HEK293 (cell line): ENCODE measurements at regions not wholly inside any gene's neighbourhood (a gene's known extent, or its start where the extent isn't known, plus 50 kb on each side); places are given as distances from the start of the nearest gene placed in this dataset.

ENCODE experiments used
- CTCF ChIA-PET: fragments of 350-600 bp; formaldehyde crosslinking; extraction: SDS; loops from one replicate; lab custom pipeline; 2021; ENCODE audit warnings: antibody characterized with exemption; lab: Yijun Ruan, JAX
- POLR2A ChIA-PET: fragments of 300-600 bp; formaldehyde crosslinking; extraction: SDS; loops from one replicate; lab custom pipeline; 2020; ENCODE audit warnings: antibody characterized with exemption, inconsistent platforms; lab: Yijun Ruan, JAX
- H3K27ac ChIP-seq: fragments of 200-500 bp; sonication (Bioruptor generic); 2 replicates; pipeline ENCODE4 v1.5.1; 2014; ENCODE audit warnings: low read depth, low read length, control low read depth, inconsistent platforms; ENCODE audit errors: extremely low read depth
- H3K36me3 ChIP-seq, 2 experiments: fragments of 200-500 bp in 1 of 2; sonication (Bioruptor generic) in 1 of 2; 1 replicate in 1 of 2; 2 replicates in 1 of 2; pipeline ENCODE4 v1.5.1; 2014 to 2017; ENCODE audit warnings: inconsistent platforms in 2 of 2, low read length in 2 of 2; ENCODE audit not compliant: control insufficient read depth in 2 of 2, insufficient read depth in 1 of 2
- H3K4me1 ChIP-seq: fragments of 200-500 bp; sonication (Bioruptor generic); 2 replicates; pipeline ENCODE4 v1.5.1; 2014; ENCODE audit warnings: mild to moderate bottlenecking, low read length, inconsistent platforms; ENCODE audit not compliant: control insufficient read depth, insufficient read depth
- H3K4me3 ChIP-seq: 2 replicates; pipeline ENCODE4 v1.5.1; 2011; ENCODE audit warnings: low read depth, mild to moderate bottlenecking, control low read depth, low read length, moderate library complexity
- H3K9me3 ChIP-seq: fragments of 200-500 bp; sonication (Bioruptor generic); 2 replicates; pipeline ENCODE4 v1.5.1; 2014; ENCODE audit warnings: low read depth, low read length, inconsistent platforms; ENCODE audit not compliant: control insufficient read depth, insufficient read depth
- FEZF1 ChIP-seq: fragments of 450-650 bp; formaldehyde crosslinking; IDR thresholded peaks from 2 replicates; pipeline ENCODE4 v1.5.1; 2016; ENCODE audit warnings: missing biosample characterization, missing genetic modification characterization
- GFI1B ChIP-seq: fragments of 450-650 bp; formaldehyde crosslinking; IDR thresholded peaks from 2 replicates; pipeline ENCODE4 v1.5.1; 2016; ENCODE audit warnings: missing biosample characterization, missing genetic modification characterization
- GLIS1 ChIP-seq: fragments of 450-650 bp; formaldehyde crosslinking; IDR thresholded peaks from 2 replicates; pipeline ENCODE4 v1.5.1; 2016; ENCODE audit warnings: missing biosample characterization, missing genetic modification characterization
- HIC1 ChIP-seq: fragments of 450-650 bp; formaldehyde crosslinking; IDR thresholded peaks from 2 replicates; pipeline ENCODE4 v1.5.1; 2016; ENCODE audit warnings: missing biosample characterization, missing genetic modification characterization
- HOXA7 ChIP-seq: sonication (generic); formaldehyde crosslinking; IDR thresholded peaks from 2 replicates; pipeline ENCODE4 v1.8.1; 2022; ENCODE audit warnings: missing genetic modification reagents, borderline replicate concordance
- KLF1 ChIP-seq: fragments of 450-650 bp; formaldehyde crosslinking; IDR thresholded peaks from 2 replicates; pipeline ENCODE4 v1.5.1; 2016; ENCODE audit warnings: missing biosample characterization, missing genetic modification characterization
- PATZ1 ChIP-seq: fragments of 450-650 bp; formaldehyde crosslinking; IDR thresholded peaks from 2 replicates; pipeline ENCODE4 v1.5.1; 2016; ENCODE audit warnings: missing biosample characterization, missing genetic modification characterization
- PRDM6 ChIP-seq: fragments of 450-650 bp; formaldehyde crosslinking; IDR thresholded peaks from 2 replicates; pipeline ENCODE4 v1.5.1; 2017; ENCODE audit warnings: missing biosample characterization, missing genetic modification characterization
- SALL2 ChIP-seq: fragments of 450-650 bp; formaldehyde crosslinking; IDR thresholded peaks from 2 replicates; pipeline ENCODE4 v1.5.0; 2017; ENCODE audit warnings: missing biosample characterization, mild to moderate bottlenecking, missing genetic modification characterization, borderline replicate concordance
- WT1 ChIP-seq: fragments of 450-650 bp; formaldehyde crosslinking; IDR thresholded peaks from 2 replicates; pipeline ENCODE4 v1.5.1; 2016; ENCODE audit warnings: missing biosample characterization, missing genetic modification characterization
- YY1 ChIP-seq: fragments of 450-650 bp; formaldehyde crosslinking; IDR thresholded peaks from 2 replicates; pipeline ENCODE4 v1.5.1; 2018; ENCODE audit warnings: missing biosample characterization, missing genetic modification characterization
- ZBTB48 ChIP-seq: fragments of 450-650 bp; formaldehyde crosslinking; IDR thresholded peaks from 2 replicates; pipeline ENCODE4 v1.5.1; 2016; ENCODE audit warnings: missing biosample characterization, missing genetic modification characterization
- ZFHX2 ChIP-seq: fragments of 450-650 bp; formaldehyde crosslinking; conservative IDR thresholded peaks from 2 replicates; pipeline ENCODE4 v1.5.1; 2016; ENCODE audit warnings: missing biosample characterization, missing genetic modification characterization
- ZFP3 ChIP-seq: fragments of 450-650 bp; formaldehyde crosslinking; IDR thresholded peaks from 2 replicates; pipeline ENCODE4 v1.5.1; 2016; ENCODE audit warnings: low read depth, missing biosample characterization, missing genetic modification characterization
- ZFP37 ChIP-seq: fragments of 450-650 bp; formaldehyde crosslinking; IDR thresholded peaks from 2 replicates; pipeline ENCODE4 v1.5.1; 2016; ENCODE audit warnings: missing biosample characterization, missing genetic modification characterization
- ZNF24 ChIP-seq: fragments of 450-650 bp; formaldehyde crosslinking; IDR thresholded peaks from 2 replicates; pipeline ENCODE4 v1.5.1; 2016; ENCODE audit warnings: missing biosample characterization, missing genetic modification characterization
- ZNF324 ChIP-seq: fragments of 450-650 bp; formaldehyde crosslinking; IDR thresholded peaks from 2 replicates; pipeline ENCODE4 v1.5.1; 2016; ENCODE audit warnings: missing biosample characterization, missing genetic modification characterization
- ZNF335 ChIP-seq: fragments of 450-650 bp; formaldehyde crosslinking; conservative IDR thresholded peaks from 2 replicates; pipeline ENCODE4 v1.5.1; 2016; ENCODE audit warnings: missing biosample characterization, missing genetic modification characterization
- ZNF449 ChIP-seq: fragments of 450-650 bp; formaldehyde crosslinking; IDR thresholded peaks from 2 replicates; pipeline ENCODE4 v1.5.1; 2017; ENCODE audit warnings: missing biosample characterization, mild to moderate bottlenecking, missing genetic modification characterization, moderate library complexity
- ZNF629 ChIP-seq: fragments of 450-650 bp; formaldehyde crosslinking; IDR thresholded peaks from 2 replicates; pipeline ENCODE4 v1.5.1; 2017; ENCODE audit warnings: missing biosample characterization, missing genetic modification characterization
- ZNF645 ChIP-seq: fragments of 450-650 bp; formaldehyde crosslinking; IDR thresholded peaks from 2 replicates; pipeline ENCODE4; 2016; ENCODE audit warnings: missing biosample characterization, missing genetic modification characterization
- ZNF692 ChIP-seq: fragments of 450-650 bp; formaldehyde crosslinking; IDR thresholded peaks from 2 replicates; pipeline ENCODE4 v1.5.1; 2016; ENCODE audit warnings: missing biosample characterization, missing genetic modification characterization

- peaks cover 11% of the 10 kb centered on the region for H3K4me1 ChIP-seq
- H3K9me3 ChIP-seq, result no peaks in the 10 kb centered on the region
- CTCF ChIA-PET, result interaction anchor here (0.7 kb wide), 1 partner anchor 86 kb away, joined by 3 read pairs; no protein-coding TSS in a partner anchor
- TF ChIP-seq HOXA7 (no peak), YY1 (tag by site-specific recombination) (no peak), ZNF645 (tag by site-specific recombination) (no peak), ZNF629 (tag by site-specific recombination) (no peak), ZNF324 (tag by site-specific recombination) (no peak), PRDM6 (no peak)
- no peak overlapping the region for H3K4me3 ChIP-seq
- POLR2A ChIA-PET, result no interaction called here
- H3K36me3 ChIP-seq, result no peaks in the 10 kb centered on the region
- no peak overlapping the region for H3K27ac ChIP-seq
Observed at GRCh38 chr1:157277281-157277680, 139.1 kb upstream of the ETV3 start.

GRCh38 chr1:157274698-157275534, 136.7 kb upstream of the ETV3 start:
- ChIA-PET CTCF (no interaction called here), POLR2A (interaction anchor here (0.6 kb wide), 1 partner anchor 11 kb away, joined by 5 read pairs; no protein-coding TSS in a partner anchor)
- Histone ChIP-seq H3K36me3 (no peaks in the 10 kb centered on the region), H3K9me3 (no peaks in the 10 kb centered on the region), H3K4me1 (peaks cover 11% of the 10 kb centered on the region), H3K27ac (no peak overlapping the region), H3K4me3 (no peak overlapping the region)
- TF ChIP-seq ZNF449 (tag by site-specific recombination) (no peak), WT1 (peak; percentile 64), GFI1B (tag by site-specific recombination) (no peak), ZFHX2 (tag by site-specific recombination) (peak; percentile 49), PATZ1 (tag by site-specific recombination) (no peak), GLIS1 (tag by site-specific recombination) (0 out of 2 replicates have a peak, but pooled peaks have one; percentile 31), SALL2 (tag by site-specific recombination) (no peak), ZNF24 (0 out of 2 replicates have a peak, but pooled peaks have one; percentile 23), ZFP3 (peak; percentile 41; the same call in 1 of the 2 replicates), ZFP37 (tag by site-specific recombination) (no peak), ZBTB48 (tag by site-specific recombination) (peak; percentile 69), FEZF1 (tag by site-specific recombination) (peak; percentile 27; the same call in 1 of the 2 replicates), KLF1 (no peak), ZNF692 (tag by site-specific recombination) (0 out of 2 replicates have a peak, but pooled peaks have one; percentile 15), ZNF335 (peak; percentile 72), HIC1 (no peak)
